ENCODE measurements at regions not wholly inside any gene's neighbourhood (a gene's known extent, or its start where the extent isn't known, plus 50 kb on each side); places are given as distances from the start of the nearest gene placed in this dataset.
"Not testable (repeated sequence)": the region's sequence is repeated elsewhere in the genome, so short reads cannot be mapped to it uniquely, and the experiment has no call there.

DNA sequence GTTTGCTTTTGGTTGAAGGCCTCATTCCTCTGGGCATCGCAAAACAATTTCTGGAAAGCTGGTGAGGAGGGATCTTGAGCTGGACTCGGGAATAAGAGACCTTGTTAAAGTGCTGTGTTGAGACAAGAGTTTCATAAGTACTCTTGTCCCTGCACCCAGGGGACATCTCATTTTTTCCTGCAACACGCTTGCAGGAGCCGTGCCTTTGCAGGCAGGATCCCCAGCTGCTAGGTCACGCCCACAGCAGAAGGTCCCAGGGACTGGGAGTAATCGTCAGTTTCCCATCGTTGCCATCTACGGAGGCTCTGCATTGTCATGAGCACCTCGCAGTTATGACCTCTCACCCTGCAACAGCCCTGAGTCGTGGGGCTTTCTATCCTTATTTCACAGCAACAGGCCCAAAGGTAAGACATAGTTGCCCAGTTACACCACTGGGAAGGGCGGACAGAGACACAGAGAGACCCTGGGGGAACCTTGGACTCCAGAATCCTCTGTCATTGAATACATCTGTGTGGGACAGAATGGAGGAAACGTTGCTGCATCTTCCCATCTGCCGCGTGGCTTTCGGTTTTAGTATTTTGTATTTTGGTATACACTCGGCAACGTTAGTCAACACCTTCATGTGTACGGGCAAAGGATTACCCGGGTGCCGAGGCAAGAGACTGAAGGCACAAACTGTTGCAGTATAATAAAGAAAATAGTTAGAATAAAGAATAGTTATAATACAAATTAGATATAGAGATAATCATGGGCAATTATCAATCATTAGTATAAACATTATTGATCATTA, 60.4 kb upstream of the DMRTB1 start:
- Histone ChIP-seq H3K27me3 (peaks cover 0 to 5% of the 10 kb centered on the region in 2 donors), H3K9me3 (no peaks in the 10 kb centered on the region), H3K4me3 (no peak overlapping the region), H3K4me1 (no peaks in the 10 kb centered on the region), H3K27ac (no peak overlapping the region), H3K36me3 (no peaks in the 10 kb centered on the region)
- TF ChIP-seq EP300 (IDR thresholded peaks at IDR 0.05): no peak
- TF ChIP-seq, protein P1, sequence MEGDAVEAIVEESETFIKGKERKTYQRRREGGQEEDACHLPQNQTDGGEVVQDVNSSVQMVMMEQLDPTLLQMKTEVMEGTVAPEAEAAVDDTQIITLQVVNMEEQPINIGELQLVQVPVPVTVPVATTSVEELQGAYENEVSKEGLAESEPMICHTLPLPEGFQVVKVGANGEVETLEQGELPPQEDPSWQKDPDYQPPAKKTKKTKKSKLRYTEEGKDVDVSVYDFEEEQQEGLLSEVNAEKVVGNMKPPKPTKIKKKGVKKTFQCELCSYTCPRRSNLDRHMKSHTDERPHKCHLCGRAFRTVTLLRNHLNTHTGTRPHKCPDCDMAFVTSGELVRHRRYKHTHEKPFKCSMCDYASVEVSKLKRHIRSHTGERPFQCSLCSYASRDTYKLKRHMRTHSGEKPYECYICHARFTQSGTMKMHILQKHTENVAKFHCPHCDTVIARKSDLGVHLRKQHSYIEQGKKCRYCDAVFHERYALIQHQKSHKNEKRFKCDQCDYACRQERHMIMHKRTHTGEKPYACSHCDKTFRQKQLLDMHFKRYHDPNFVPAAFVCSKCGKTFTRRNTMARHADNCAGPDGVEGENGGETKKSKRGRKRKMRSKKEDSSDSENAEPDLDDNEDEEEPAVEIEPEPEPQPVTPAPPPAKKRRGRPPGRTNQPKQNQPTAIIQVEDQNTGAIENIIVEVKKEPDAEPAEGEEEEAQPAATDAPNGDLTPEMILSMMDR (IDR thresholded peaks at IDR 0.05): no peak
- no peak for TF ChIP-seq POLR2A (IDR thresholded peaks at IDR 0.05)
- WGBS, 2 donors: 82% methylated on average over 20 of the region's 20 CpGs
- DNase-seq (ENCODE audit: low spot score in 2 of 2): no peak

DNA sequence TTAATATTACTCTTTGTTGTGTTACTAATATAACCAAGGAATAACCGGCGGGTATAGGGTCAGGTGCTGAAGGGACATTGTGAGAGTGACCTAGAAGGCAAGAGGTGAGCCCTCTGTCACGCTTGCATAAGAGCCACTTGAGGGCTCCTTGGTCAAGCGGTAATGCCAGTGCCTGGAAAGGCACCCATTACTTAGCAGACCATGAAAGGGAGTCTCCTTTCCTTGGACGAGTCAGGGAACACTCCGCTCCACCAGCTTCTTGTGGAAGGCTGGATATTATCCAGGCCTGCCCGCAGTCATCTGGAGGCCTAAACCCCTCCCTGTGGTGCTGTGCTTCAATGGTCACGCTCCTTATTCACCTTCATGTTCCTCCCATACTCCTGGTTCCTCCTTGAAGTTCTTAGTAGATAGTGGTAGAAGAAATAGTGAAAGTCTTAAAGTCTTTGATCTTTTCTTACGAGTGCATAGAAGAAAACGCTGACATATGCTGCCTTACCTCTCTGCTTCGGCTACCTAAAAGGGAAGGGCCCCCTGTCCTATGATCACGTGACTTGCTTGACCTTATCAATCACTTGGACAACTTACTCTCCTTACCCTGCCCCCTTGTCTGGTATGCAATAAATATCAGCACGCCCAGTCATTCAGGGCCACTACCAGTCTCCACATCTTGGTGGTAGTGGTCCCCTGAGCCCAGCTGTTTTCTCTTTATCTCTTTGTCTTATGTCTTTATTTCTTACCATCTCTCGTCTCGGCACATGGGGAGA, 59.6 kb upstream of the DMRTB1 start:
- H3K27me3 ChIP-seq; H3K9me3 ChIP-seq; H3K36me3 ChIP-seq; DNase-seq (ENCODE audit: low spot score in 2 of 2); H3K4me3 ChIP-seq; H3K4me1 ChIP-seq; H3K27ac ChIP-seq: not testable (repeated sequence)
- 91 to 94% methylated on average over 15 of the region's 15 CpGs for WGBS, 2 donors

DNA sequence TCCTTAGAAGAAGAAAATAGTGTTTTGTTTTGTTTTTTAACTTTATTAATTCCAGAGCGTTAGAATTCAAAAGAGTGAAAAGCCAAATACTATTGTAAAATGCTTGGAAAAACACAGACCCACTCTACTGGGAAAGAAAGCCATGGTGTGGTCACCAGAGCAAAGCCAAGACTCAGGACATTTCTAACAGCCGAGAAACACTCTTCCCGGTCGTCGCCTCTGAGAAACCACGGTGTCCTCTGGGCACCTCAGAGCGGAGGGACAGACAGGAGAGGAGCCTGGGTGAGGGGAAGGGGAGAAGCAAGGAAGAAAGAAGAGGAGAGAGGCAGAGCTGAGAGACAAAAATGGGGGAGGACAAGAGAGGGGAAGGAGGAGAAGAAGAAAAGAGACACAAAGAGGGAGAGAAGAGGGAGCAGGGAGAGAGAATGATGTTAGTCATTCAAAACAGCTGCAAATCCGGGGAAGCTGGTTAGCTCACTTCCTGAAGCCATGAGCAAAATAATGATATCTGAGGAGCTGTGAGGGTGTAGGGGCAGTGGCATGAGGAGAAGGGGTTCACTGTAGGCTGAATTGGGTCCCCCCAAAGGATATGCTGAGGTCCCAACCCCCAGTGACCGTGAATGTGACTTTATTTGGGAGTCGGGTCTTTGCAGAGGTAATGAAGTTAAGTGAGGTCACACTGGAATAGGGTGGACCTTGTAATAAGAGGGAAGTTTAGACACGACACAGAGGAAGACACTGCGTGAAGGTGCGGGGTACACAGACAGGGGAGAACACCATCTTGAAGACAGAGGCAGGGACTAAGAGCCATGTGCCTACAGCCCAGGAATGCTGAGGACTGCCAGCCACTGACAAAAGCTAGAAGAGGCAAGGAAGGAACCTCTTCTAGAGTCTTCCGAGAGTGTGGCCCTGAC, 58.2 kb upstream of the DMRTB1 start:
- H3K4me3 ChIP-seq: no peak overlapping the region
- H3K4me1 ChIP-seq: no peaks in the 10 kb centered on the region
- no peak overlapping the region for H3K27ac ChIP-seq
- peaks cover 0 to 9% of the 10 kb centered on the region in 2 donors for H3K27me3 ChIP-seq
- TF ChIP-seq EP300 (IDR thresholded peaks at IDR 0.05): no peak
- TF ChIP-seq, protein P1 (IDR thresholded peaks at IDR 0.05): no peak
- TF ChIP-seq POLR2A (IDR thresholded peaks at IDR 0.05): no peak
- H3K36me3 ChIP-seq: no peaks in the 10 kb centered on the region
- no peaks in the 10 kb centered on the region for H3K9me3 ChIP-seq
- 71 to 75% methylated on average over 14 of the region's 14 CpGs for WGBS, 2 donors
- DNase-seq (ENCODE audit: low spot score in 2 of 2): no peak

DNA sequence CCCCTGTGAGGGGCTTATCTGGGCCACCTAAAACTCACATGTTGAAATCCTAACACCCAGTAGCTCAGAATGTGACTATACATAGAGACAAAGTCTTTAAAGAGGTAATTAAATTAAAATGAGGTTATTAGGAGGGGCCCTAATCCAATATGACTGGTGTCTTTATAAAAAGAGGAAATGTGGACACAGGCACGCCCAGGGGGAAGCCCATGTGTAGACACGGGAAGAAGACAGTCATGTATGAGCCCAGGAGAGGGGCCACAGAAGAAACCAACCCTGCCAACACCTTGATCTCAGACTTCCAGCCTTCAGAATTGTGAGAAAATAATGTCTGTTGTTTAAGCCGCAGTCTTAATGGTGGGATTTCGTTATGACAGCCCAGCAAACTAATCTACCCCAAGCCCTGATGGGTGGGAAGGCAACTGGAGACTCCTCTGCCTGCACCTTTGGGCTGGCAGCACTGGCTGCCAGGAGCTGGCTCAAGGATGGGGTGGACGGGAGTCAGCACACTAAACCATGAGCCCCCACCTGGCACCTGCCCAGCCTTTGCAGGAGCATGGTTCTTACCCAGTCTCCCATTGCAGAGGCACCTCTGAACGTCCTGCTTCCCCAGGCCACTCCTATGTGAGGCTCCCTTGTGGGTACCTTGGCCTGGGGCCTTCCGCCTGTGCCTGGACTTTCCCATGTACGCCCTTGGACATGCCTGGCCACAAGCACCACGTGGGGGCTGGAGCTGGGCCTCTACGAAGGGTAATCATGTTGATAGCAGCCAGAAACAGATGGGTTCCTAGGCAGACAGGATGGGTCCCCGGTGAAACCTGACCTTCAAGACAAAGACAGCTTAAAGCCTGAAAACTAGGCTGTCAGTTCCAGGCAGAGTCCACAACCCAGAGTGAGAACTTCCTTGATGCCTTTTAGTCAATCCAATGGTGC, 57.1 kb upstream of the DMRTB1 start:
- no peak for DNase-seq (ENCODE audit: low spot score in 2 of 2)
- Histone ChIP-seq H3K27ac (no peak overlapping the region), H3K9me3 (no peaks in the 10 kb centered on the region), H3K36me3 (no peaks in the 10 kb centered on the region), H3K4me3 (no peak overlapping the region), H3K4me1 (no peaks in the 10 kb centered on the region), H3K27me3 (peaks cover 0 to 8% of the 10 kb centered on the region in 2 donors)
- TF ChIP-seq, protein P1 (IDR thresholded peaks at IDR 0.05): no peak
- TF ChIP-seq POLR2A (IDR thresholded peaks at IDR 0.05) (no peak), EP300 (IDR thresholded peaks at IDR 0.05) (no peak)
- 81 to 84% methylated on average over 11 of the region's 11 CpGs for WGBS, 2 donors

Measured in tibial nerve (tissue), 4 donors.